SK-N-SH (cell line): ENCODE measurements at regions not wholly inside any gene's neighbourhood (a gene's known extent, or its start where the extent isn't known, plus 50 kb on each side); places are given as distances from the start of the nearest gene placed in this dataset.

Source experiments
- CTCF ChIA-PET: fragments of 300-600, 350-600 bp; formaldehyde crosslinking; extraction: SDS; loops from one replicate; lab custom pipeline; 2021; lab: Yijun Ruan, JAX
- POLR2A ChIA-PET: fragments of 350-600 bp; sonication (Branson Sonifier 250); formaldehyde crosslinking; extraction: SDS; loops from one replicate; lab custom pipeline; 2020; ENCODE audit warnings: antibody characterized with exemption, inconsistent platforms; lab: Yijun Ruan, JAX
- DNase-seq: peaks from one replicate; pipeline ENCODE4 v3.0.0; 2012
- H2AFZ ChIP-seq: fragments of 200-600 bp; sonication (generic); 2 replicates; pipeline ENCODE4 v1.8.1; 2016; ENCODE audit warnings: antibody characterized with exemption, mild to moderate bottlenecking, low read depth
- H3F3A ChIP-seq: fragments of 200-600 bp; sonication (generic); replicated peaks from 2 replicates; pipeline ENCODE3; 2016; ENCODE audit warnings: antibody characterized with exemption, mild to moderate bottlenecking; ENCODE audit not compliant: insufficient read depth
- H3K27ac ChIP-seq, 2 experiments: fragments of 200-500 bp in 1 of 2; fragments of 200-600 bp in 1 of 2; sonication (Bioruptor generic) in 1 of 2; sonication (generic), shearing (Covaris generic) in 1 of 2; 2 replicates each; pipeline versions ENCODE4 v1.5.1 to v1.6.1; 2014 to 2016; ENCODE audit warnings: low read depth in 2 of 2, inconsistent platforms in 1 of 2, low read length in 1 of 2, mild to moderate bottlenecking in 1 of 2, mixed read lengths in 1 of 2
- H3K27me3 ChIP-seq: fragments of 200-600 bp; sonication (generic), shearing (Covaris generic); 2 replicates; pipeline ENCODE4 v1.6.1; 2016; ENCODE audit warnings: mixed run types; ENCODE audit not compliant: insufficient read depth
- H3K36me3 ChIP-seq, 2 experiments: fragments of 200-500 bp in 1 of 2; fragments of 200-600 bp in 1 of 2; sonication (Bioruptor generic) in 1 of 2; sonication (generic) in 1 of 2; replicated peaks in 1 of 2; 2 replicates each; pipeline versions ENCODE3 to v1.5.1; 2014 to 2016; ENCODE audit warnings: low read length in 1 of 2, mild to moderate bottlenecking in 1 of 2; ENCODE audit not compliant: insufficient read depth in 2 of 2, control insufficient read depth in 1 of 2
- H3K4me1 ChIP-seq, 2 experiments: fragments of 200-500 bp in 1 of 2; fragments of 200-600 bp in 1 of 2; sonication (Bioruptor generic) in 1 of 2; sonication (generic), shearing (Covaris generic) in 1 of 2; 2 replicates each; pipeline versions ENCODE4 v1.5.1 to v1.6.1; 2014 to 2016; ENCODE audit warnings: low read depth in 1 of 2, low read length in 1 of 2, mixed run types in 1 of 2; ENCODE audit not compliant: insufficient read depth in 2 of 2, control insufficient read depth in 1 of 2
- H3K4me2 ChIP-seq: fragments of 200-600 bp; sonication (generic), shearing (Covaris generic); 2 replicates; pipeline ENCODE4 v1.6.1; 2017; ENCODE audit warnings: mixed run types
- H3K4me3 ChIP-seq, 2 experiments: fragments of 200-500 bp in 1 of 2; fragments of 200-600 bp in 1 of 2; sonication (Bioruptor generic) in 1 of 2; sonication (generic), shearing (Covaris generic) in 1 of 2; 2 replicates each; pipeline versions ENCODE4 v1.5.1 to v1.8.1; 2014 to 2016; ENCODE audit warnings: low read depth in 2 of 2, inconsistent platforms in 1 of 2, low read length in 1 of 2, mild to moderate bottlenecking in 1 of 2, mixed read lengths in 1 of 2, moderate library complexity in 1 of 2
- H3K79me2 ChIP-seq: fragments of 200-600 bp; sonication (generic); 2 replicates; pipeline ENCODE4 v1.8.1; 2017; ENCODE audit warnings: mild to moderate bottlenecking; ENCODE audit not compliant: insufficient read depth
- H3K9ac ChIP-seq: fragments of 200-600 bp; sonication (generic); 2 replicates; pipeline ENCODE4 v1.6.1; 2017; ENCODE audit warnings: mixed run types
- H3K9me2 ChIP-seq: fragments of 200-600 bp; sonication (generic); 2 replicates; pipeline ENCODE4 v1.6.1; 2017; ENCODE audit warnings: mixed run types
- H3K9me3 ChIP-seq: fragments of 200-600 bp; sonication (generic); 2 replicates; pipeline ENCODE4 v1.6.1; 2017; ENCODE audit warnings: mixed run types, mild to moderate bottlenecking, moderate library complexity
- H4K20me1 ChIP-seq: fragments of 200-600 bp; sonication (generic); 2 replicates; pipeline ENCODE4 v1.6.1; 2017; ENCODE audit warnings: mild to moderate bottlenecking, mixed run types; ENCODE audit not compliant: insufficient read depth
- CHD2 ChIP-seq: fragments of 150-350 bp; IDR thresholded peaks from 2 replicates; pipeline ENCODE4 v1.6.1; 2018; ENCODE audit warnings: low read length; ENCODE audit not compliant: partially characterized antibody
- FOSL2 ChIP-seq: IDR thresholded peaks from 2 replicates; pipeline ENCODE4 v1.4.0; 2012; ENCODE audit warnings: low read depth, mild to moderate bottlenecking, moderate library complexity, borderline replicate concordance
- FOXM1 ChIP-seq: IDR thresholded peaks from 2 replicates; pipeline ENCODE4 v1.4.0; 2012; ENCODE audit warnings: low read depth, mild to moderate bottlenecking
- IRF3 ChIP-seq: fragments of 150-350 bp; IDR thresholded peaks from 2 replicates; pipeline ENCODE4 v1.6.1; 2016; ENCODE audit warnings: mild to moderate bottlenecking, low read depth, low read length
- JUND ChIP-seq: IDR thresholded peaks from 2 replicates; pipeline ENCODE4 v1.4.0; 2012
- NRF1 ChIP-seq: IDR thresholded peaks from 2 replicates; pipeline ENCODE4 v1.6.1; 2012; ENCODE audit warnings: low read depth, mild to moderate bottlenecking, low read length
- POLR2AphosphoS5 ChIP-seq: IDR thresholded peaks from 2 replicates; pipeline ENCODE4 v1.6.1; 2012; ENCODE audit warnings: low read depth, low read length
- RCOR1 ChIP-seq: fragments of 150-350 bp; IDR thresholded peaks from 2 replicates; pipeline ENCODE4 v1.6.1; 2017; ENCODE audit warnings: antibody characterized with exemption, low read length
- REST ChIP-seq: IDR thresholded peaks from 2 replicates; pipeline ENCODE4 v1.6.1; 2012; ENCODE audit warnings: mild to moderate bottlenecking, low read depth, low read length, moderate library complexity
- RFX5 ChIP-seq: IDR thresholded peaks from 2 replicates; pipeline ENCODE4 v1.6.1; 2012; ENCODE audit warnings: mild to moderate bottlenecking, improper control_type of control experiment, low read length
- RXRA ChIP-seq: IDR thresholded peaks from 2 replicates; pipeline ENCODE4 v1.4.0; 2012; ENCODE audit warnings: low read depth, mild to moderate bottlenecking, borderline replicate concordance
- SIN3A ChIP-seq: IDR thresholded peaks from 2 replicates; pipeline ENCODE4 v1.6.1; 2012; ENCODE audit warnings: low read depth, mild to moderate bottlenecking, low read length, moderate library complexity, borderline replicate concordance
- TAF1 ChIP-seq: IDR thresholded peaks from 2 replicates; pipeline ENCODE4 v1.6.1; 2012; ENCODE audit warnings: low read depth, mild to moderate bottlenecking, low read length, moderate library complexity, borderline replicate concordance
- TCF12 ChIP-seq: IDR thresholded peaks from 2 replicates; pipeline ENCODE4 v1.4.0; 2012
- USF1 ChIP-seq: IDR thresholded peaks from 2 replicates; pipeline ENCODE4 v1.4.0; 2012; ENCODE audit warnings: low read depth, borderline replicate concordance
- YY1 ChIP-seq: IDR thresholded peaks from 2 replicates; pipeline ENCODE4 v1.4.0; 2012; ENCODE audit warnings: low read depth, mild to moderate bottlenecking
- ZBTB33 ChIP-seq: IDR thresholded peaks from 2 replicates; pipeline ENCODE4 v1.4.0; 2012; ENCODE audit warnings: low read depth, borderline replicate concordance

GRCh38 chr2:220034426-220035130 lies 407.1 kb downstream of the SLC4A3 start (continued):
- TF ChIP-seq IRF3 (no peak), CHD2 (no peak), RFX5 (no peak), TCF12 (peak; percentile 86), TAF1 (no peak), RXRA (no peak), NRF1 (no peak), FOSL2 (peak; percentile 43; the same call in 1 of the 2 replicates), POLR2AphosphoS5 (no peak), USF1 (no peak), ZBTB33 (no peak), JUND (peak; percentile 59), FOXM1 (no peak), YY1 (no peak), SIN3A (no peak), RCOR1 (no peak)

- Histone ChIP-seq H2AFZ (no peak overlapping the region), H3K4me2 (no peak overlapping the region), H3K4me1 (peaks cover 0 to 4% of the 10 kb centered on the region in 2 experiments; a peak in 1 of 4 replicates), H3K36me3 (no peaks in the 10 kb centered on the region), H3K9me2 (no peaks in the 10 kb centered on the region), H3F3A (peaks cover 7% of the 10 kb centered on the region), H3K27me3 (no peaks in the 10 kb centered on the region), H3K4me3 (no peak overlapping the region), H3K9ac (no peak overlapping the region), H4K20me1 (no peaks in the 10 kb centered on the region), H3K27ac (no peak overlapping the region), H3K79me2 (no peaks in the 10 kb centered on the region), H3K9me3 (no peaks in the 10 kb centered on the region)
- CTCF ChIA-PET: no interaction called here
- TF ChIP-seq REST: no peak
- POLR2A ChIA-PET: no interaction called here
- no peak for DNase-seq
Measured at GRCh38 chr2:220036431-220036830, 409.0 kb downstream of the SLC4A3 start.
